Ectodermal cell (in vitro differentiated cells): ENCODE measurements at regions not wholly inside any gene's neighbourhood (a gene's known extent, or its start where the extent isn't known, plus 50 kb on each side); places are given as distances from the start of the nearest gene placed in this dataset.

Experiments used
- H3K27ac ChIP-seq: 2 replicates; pipeline ENCODE4 v1.7.0; 2013; ENCODE audit warnings: mild to moderate bottlenecking, low read depth, low read length; ENCODE audit not compliant: insufficient read depth, poor library complexity, severe bottlenecking
- H3K27me3 ChIP-seq: 2 replicates; pipeline ENCODE4 v1.7.0; 2013; ENCODE audit warnings: mild to moderate bottlenecking, low read length; ENCODE audit not compliant: insufficient read depth, control insufficient read depth, poor library complexity, severe bottlenecking
- H3K36me3 ChIP-seq: one replicate; pipeline ENCODE4 v1.7.0; 2013; ENCODE audit warnings: low read length; ENCODE audit not compliant: control insufficient read depth, insufficient read depth
- H3K4me1 ChIP-seq: one replicate; pipeline ENCODE4 v1.7.0; 2013; ENCODE audit warnings: low read length; ENCODE audit not compliant: control insufficient read depth, insufficient read depth
- H3K4me3 ChIP-seq: 2 replicates; pipeline ENCODE4 v1.7.0; 2013; ENCODE audit warnings: low read depth, low read length, control low read depth; ENCODE audit not compliant: insufficient read depth
- H3K9me3 ChIP-seq: 2 replicates; pipeline ENCODE4 v1.7.0; 2013; ENCODE audit warnings: mild to moderate bottlenecking, low read length, moderate library complexity; ENCODE audit not compliant: control insufficient read depth
- WGBS, 2 experiments: methylation state at CpG; one replicate each; pipeline ENCODE4 v1.1.7; 2013; ENCODE audit warnings: missing lambda C conversion rate in 2 of 2; 5-methylcytosine and 5-hydroxymethylcytosine counted together

DNA sequence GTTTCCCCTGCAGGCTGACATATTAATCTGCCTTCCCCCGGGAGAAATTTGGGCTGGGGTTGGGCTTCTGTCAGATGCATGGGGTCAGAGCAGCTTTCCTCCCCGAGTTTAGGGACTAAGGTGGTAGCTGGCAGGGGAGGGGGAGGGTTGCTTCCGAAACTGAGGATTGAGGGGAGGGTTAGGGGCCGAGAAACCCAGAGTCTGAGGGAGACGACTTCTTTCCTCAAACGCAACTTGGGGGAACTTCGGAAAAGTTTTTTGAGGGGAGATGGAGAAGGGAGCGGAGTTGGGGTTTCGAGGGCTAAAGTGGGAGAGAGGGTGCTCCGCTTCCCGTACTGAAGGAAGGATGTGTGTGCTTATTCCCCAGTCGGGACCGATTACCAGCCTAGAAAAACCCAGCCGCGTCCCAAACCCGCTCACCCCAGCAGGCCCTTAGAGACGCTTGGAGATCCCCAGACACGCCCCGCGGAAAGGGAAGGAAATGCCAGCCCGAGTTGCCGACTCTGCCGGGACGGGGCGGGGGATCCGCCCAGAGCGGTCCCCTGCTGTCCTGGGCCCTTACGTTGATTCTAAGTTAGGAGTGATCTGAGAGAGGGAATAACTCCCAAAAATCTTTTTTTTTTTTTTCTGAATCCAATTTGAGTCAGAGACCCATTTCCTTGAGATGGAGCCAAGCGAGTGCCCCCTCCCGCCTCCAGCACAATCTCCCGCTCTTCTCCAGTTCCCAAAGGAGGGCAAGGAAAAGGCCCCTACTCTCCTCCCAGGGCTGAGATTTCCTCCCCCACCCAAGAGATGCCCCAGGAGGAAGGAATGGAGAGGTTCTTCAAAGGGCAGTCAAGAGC lies 61.9 kb downstream of the SMUG1 start:
- H3K27me3 ChIP-seq: peaks cover 98% of the 10 kb centered on the region
- no peak overlapping the region for H3K27ac ChIP-seq
- peak overlapping the region; percentile 50 for H3K4me3 ChIP-seq
- no peaks in the 10 kb centered on the region for H3K9me3 ChIP-seq
- no peaks in the 10 kb centered on the region for H3K36me3 ChIP-seq
- 2 to 3% methylated on average over 31 of the region's 31 CpGs for WGBS, 2 experiments
- peaks cover 24% of the 10 kb centered on the region for H3K4me1 ChIP-seq

DNA sequence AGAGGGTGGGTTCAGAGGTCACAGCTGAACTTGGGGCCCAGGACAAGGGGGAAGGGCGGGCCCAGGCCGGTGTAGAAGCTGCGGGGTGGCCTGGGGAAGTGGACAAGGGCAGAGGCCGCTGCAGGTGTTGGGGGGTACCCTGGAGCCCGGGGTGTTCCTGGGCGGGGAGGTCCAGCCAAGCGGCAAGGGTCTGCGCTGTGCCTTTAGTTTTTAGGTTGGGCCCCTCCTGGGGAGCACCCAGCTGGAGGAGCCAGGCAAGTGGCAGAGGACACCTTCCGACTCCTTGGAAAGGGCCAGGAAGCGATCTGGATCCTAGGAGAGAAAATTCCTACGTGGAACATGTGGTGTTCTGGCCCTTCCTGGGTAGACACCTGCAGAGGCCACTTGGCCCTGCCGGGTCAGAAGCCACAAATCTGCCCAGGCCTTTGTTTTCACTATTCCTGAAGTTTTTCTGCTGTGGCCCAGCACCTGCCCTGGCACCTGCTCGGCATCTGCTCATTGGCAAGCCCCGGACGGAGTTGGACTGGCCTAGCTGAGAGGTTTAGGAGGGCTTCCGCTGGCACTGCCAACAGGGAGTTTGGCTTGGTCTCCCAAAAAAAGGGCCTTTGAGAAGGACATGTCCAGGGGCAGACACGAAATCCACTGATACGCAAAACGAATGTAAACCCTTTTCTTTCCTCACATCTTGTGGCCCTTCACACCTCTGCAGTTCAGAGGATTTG lies 61.1 kb downstream of the SMUG1 start:
- WGBS, 2 experiments: 35 to 40% methylated on average over 19 of the region's 19 CpGs
- H3K4me3 ChIP-seq: no peak overlapping the region

DNA sequence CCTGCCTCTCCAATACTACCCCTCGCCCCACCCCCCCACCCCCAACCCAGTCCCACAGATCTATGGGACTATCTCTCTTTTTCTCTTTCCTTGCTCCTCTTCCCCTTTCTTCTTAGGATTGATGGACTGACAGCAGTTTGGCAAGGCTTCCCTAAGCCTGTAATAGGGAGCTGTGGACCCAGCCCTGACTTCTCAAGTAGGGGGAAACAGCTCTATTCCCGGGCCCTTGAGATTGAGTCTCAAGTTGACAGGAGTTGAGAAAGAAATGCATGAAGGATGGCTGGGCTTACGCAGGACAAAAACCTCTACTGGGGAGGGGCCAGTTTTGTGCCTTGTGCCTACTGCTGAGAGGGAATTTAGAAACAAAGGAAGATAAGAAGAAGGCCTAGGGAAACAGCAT lies 60.4 kb downstream of the SMUG1 start:
- H3K4me3 ChIP-seq: no peak overlapping the region
- no peaks in the 10 kb centered on the region for H3K36me3 ChIP-seq
- peaks cover 96% of the 10 kb centered on the region for H3K27me3 ChIP-seq
- 0 to 3% methylated on average over 2 of the region's 3 CpGs for whole genome bisulfite sequencing, 2 experiments
- H3K4me1 ChIP-seq: peaks cover 38% of the 10 kb centered on the region
- H3K9me3 ChIP-seq: no peaks in the 10 kb centered on the region
- no peak overlapping the region for H3K27ac ChIP-seq

More for the DNA sequence above, 61.1 kb downstream of the SMUG1 start:
- H3K27me3 ChIP-seq: peaks cover 98% of the 10 kb centered on the region
- no peaks in the 10 kb centered on the region for H3K9me3 ChIP-seq
- peaks cover 31% of the 10 kb centered on the region for H3K4me1 ChIP-seq
- no peak overlapping the region for H3K27ac ChIP-seq
- no peaks in the 10 kb centered on the region for H3K36me3 ChIP-seq

DNA sequence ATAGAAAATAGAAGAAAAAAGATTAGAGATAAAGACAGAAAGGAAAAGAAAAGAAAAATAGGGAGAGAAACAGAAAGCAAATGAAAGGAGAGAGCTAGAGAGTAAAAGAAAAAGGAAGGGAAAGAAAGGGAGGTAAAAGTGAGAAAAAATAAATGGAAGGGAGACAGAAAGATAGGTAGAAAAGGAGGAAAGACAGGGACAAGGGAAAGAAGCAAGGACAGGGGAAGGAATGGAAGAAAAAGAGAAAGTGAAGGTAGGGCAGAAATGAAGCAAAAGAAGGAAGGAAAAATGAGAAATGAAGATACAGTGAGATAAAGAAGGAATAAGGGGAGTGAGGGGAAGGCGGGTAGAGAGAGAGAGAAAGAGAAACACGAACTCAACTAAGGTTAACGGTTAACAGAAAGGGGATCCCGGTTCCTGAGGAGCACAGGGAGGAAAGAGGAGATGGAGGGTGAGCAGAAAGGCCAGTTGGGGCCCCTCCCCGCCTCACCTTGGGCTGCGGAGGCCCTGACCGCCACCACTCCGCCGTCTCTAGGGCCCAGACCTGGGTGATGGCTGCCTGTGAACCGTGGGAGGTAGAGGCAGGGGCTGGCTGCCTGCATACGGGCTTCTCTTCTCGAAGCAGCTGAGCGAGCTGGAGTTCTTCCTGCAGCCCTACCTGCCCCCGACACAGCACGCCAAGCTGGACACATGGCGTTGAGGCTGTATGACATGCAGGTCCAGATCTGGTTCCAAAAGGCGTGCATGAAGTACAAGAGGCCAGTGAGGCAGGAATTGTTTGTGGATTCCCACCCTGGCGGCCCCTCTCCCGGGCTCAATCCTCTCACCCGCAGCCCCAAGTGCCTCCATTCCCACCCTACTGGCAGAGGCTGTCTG lies 59.5 kb downstream of the SMUG1 start:
- peaks cover 93% of the 10 kb centered on the region for H3K27me3 ChIP-seq
- peaks cover 47% of the 10 kb centered on the region for H3K4me1 ChIP-seq
- no peaks in the 10 kb centered on the region for H3K36me3 ChIP-seq
- H3K4me3 ChIP-seq: no peak overlapping the region
- WGBS, 2 experiments: 39 to 40% methylated on average over 20 of the region's 20 CpGs
- H3K27ac ChIP-seq: no peak overlapping the region
- H3K9me3 ChIP-seq: no peaks in the 10 kb centered on the region
